GM19452 (cell line): ENCODE measurements at regions not wholly inside any gene's neighbourhood (a gene's known extent, or its start where the extent isn't known, plus 50 kb on each side); places are given as distances from the start of the nearest gene placed in this dataset.

Experiments used
- ATAC-seq: cut with Tn5 transposase; IDR thresholded peaks from one replicate; pipeline ENCODE4 v1.9.1; 2021; ENCODE audit not compliant: unreplicated experiment

- no peak for ATAC-seq
Measured at GRCh38 chr4:137597752-137598430, 65.6 kb upstream of the PCDH18 start.

GRCh38 chr4:137587796-137588195 is 55.5 kb upstream of the PCDH18 start:
- no peak for ATAC-seq

- ATAC-seq = no peak
Measured at GRCh38 chr4:137583671-137584070, 51.4 kb upstream of the PCDH18 start.
